CD4-positive, alpha-beta memory T cell (primary cell): ENCODE measurements at regions not wholly inside any gene's neighbourhood (a gene's known extent, or its start where the extent isn't known, plus 50 kb on each side); places are given as distances from the start of the nearest gene placed in this dataset.

Experiments
- CTCF ChIA-PET: fragments of 350-600 bp; sonication (Branson Sonifier 250); formaldehyde crosslinking; loops from one replicate; lab custom pipeline; 2021; ENCODE audit warnings: inconsistent platforms; ENCODE audit not compliant: partially characterized antibody; lab: Charles Lee
- POLR2A ChIA-PET: fragments of 350-600 bp; sonication (Branson Sonifier 250); formaldehyde crosslinking; loops from one replicate; lab custom pipeline; 2021; ENCODE audit not compliant: partially characterized antibody; lab: Charles Lee
- DNase-seq, 5 donors: peaks; one replicate each; pipeline versions ENCODE4 v3.0.0 to v3.0.0-alpha.2; 2020 to 2022; ENCODE audit warnings: mixed read lengths in 1 of 5
- H3K27ac ChIP-seq: one replicate; pipeline ENCODE4 v1.7.0; 2013; ENCODE audit warnings: low read depth, low read length
- H3K27me3 ChIP-seq: 2 replicates; pipeline ENCODE4 v1.7.0; 2013; ENCODE audit warnings: mild to moderate bottlenecking, low read length, moderate library complexity; ENCODE audit not compliant: insufficient read depth
- H3K36me3 ChIP-seq: 2 replicates; pipeline ENCODE4 v1.7.0; 2013; ENCODE audit warnings: mild to moderate bottlenecking, low read length, moderate library complexity; ENCODE audit not compliant: insufficient read depth
- H3K4me1 ChIP-seq: 2 replicates; pipeline ENCODE4 v1.7.0; 2013; ENCODE audit warnings: mild to moderate bottlenecking, low read length, moderate library complexity; ENCODE audit not compliant: insufficient read depth
- H3K4me3 ChIP-seq, 2 donors: one replicate each; pipeline ENCODE4 v1.7.0; 2013; ENCODE audit warnings: low read length in 2 of 2, mild to moderate bottlenecking in 1 of 2
- H3K9me3 ChIP-seq, 2 donors: one replicate each; pipeline ENCODE4 v1.7.0; 2013; ENCODE audit warnings: low read length in 2 of 2, control low read depth in 1 of 2; ENCODE audit not compliant: control insufficient read depth in 1 of 2
- H3K27ac Mint-ChIP-seq, 7 donors: one replicate each; pipeline ENCODE4 v1.8.0; 2020 to 2021; ENCODE audit warnings: mixed read lengths in 7 of 7, mild to moderate bottlenecking in 6 of 7, inconsistent platforms in 3 of 7, moderate library complexity in 3 of 7
- H3K27me3 Mint-ChIP-seq, 2 donors: one replicate each; pipeline ENCODE4 v1.8.0; 2020 to 2021; ENCODE audit warnings: mixed read lengths in 2 of 2
- H3K36me3 Mint-ChIP-seq, 2 donors: one replicate each; pipeline ENCODE4 v1.8.0; 2020 to 2021; ENCODE audit warnings: mixed read lengths in 2 of 2, inconsistent platforms in 1 of 2, mild to moderate bottlenecking in 1 of 2
- H3K4me1 Mint-ChIP-seq, 4 donors: one replicate each; pipeline ENCODE4 v1.8.0; 2020 to 2021; ENCODE audit warnings: mixed read lengths in 4 of 4, mild to moderate bottlenecking in 1 of 4
- H3K4me3 Mint-ChIP-seq, 8 donors: one replicate each; pipeline ENCODE4 v1.8.0; 2020 to 2021; ENCODE audit warnings: mixed read lengths in 8 of 8, mild to moderate bottlenecking in 7 of 8, moderate library complexity in 6 of 8, inconsistent platforms in 3 of 8
- H3K9me3 Mint-ChIP-seq, 8 donors: one replicate each; pipeline ENCODE4 v1.8.0; 2020 to 2021; ENCODE audit warnings: mixed read lengths in 8 of 8, mild to moderate bottlenecking in 5 of 8, inconsistent platforms in 3 of 8, moderate library complexity in 1 of 8
- intact Hi-C: fragments of 100-400 bp; cut with micrococcal nuclease; formaldehyde crosslinking; loops from one replicate; pipeline ENCODE4 v1.15.1; 2023

DNA sequence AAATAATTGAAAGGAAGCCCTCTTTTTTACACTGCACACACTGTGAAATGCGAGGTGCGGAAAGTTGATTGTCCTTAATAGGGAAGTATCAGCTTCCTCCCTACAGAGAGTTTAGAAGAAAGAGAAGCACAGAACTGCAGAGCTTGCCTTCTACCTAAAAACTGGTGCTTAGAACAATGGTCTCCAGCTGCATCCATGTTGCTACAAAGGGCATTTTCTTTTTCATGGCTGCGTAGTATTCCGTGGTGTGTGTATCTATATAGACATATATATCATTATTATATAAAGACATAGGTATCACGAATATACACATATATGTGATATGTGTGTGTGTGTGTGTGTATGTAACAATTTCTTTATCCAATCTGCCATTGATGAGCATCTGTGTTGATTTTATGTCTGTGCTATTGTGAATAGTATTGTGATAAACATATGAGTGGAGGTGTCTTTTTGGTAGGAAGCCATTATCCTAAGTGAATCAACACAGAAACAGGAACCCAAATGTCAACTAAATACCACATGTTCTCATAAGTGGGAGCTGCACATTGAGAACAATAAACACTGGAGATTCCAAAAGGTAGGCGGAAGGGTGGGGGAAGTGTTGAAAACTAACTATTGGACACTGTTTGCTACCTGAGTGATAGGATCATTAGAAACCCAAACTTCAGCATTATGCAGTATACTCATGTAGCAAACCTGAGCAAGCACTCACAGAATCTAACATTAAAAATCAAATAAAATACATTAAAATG, 290.0 kb upstream of the RUNX1 start:
- ChIA-PET POLR2A (no interaction called here), CTCF (no interaction called here)
- Mint-ChIP-seq H3K9me3 (peaks cover 0 to 3% (median 0%) of the 10 kb centered on the region in 8 donors), H3K4me3 (no peak overlapping the region), H3K36me3 (no peaks in the 10 kb centered on the region), H3K4me1 (peaks cover 10 to 16% (median 12%) of the 10 kb centered on the region in 4 donors), H3K27ac (no peak overlapping the region), H3K27me3 (peaks cover 0 to 3% of the 10 kb centered on the region in 2 donors)
- intact Hi-C loops, result no loop called here
- no peaks in the 10 kb centered on the region for H3K27me3 ChIP-seq
- H3K4me3 ChIP-seq, result no peak overlapping the region
- H3K4me1 ChIP-seq, result peaks cover 16% of the 10 kb centered on the region
- no peaks in the 10 kb centered on the region for H3K36me3 ChIP-seq
- H3K27ac ChIP-seq, result no peak overlapping the region
- no peaks in the 10 kb centered on the region for H3K9me3 ChIP-seq
- no peak for DNase-seq

DNA sequence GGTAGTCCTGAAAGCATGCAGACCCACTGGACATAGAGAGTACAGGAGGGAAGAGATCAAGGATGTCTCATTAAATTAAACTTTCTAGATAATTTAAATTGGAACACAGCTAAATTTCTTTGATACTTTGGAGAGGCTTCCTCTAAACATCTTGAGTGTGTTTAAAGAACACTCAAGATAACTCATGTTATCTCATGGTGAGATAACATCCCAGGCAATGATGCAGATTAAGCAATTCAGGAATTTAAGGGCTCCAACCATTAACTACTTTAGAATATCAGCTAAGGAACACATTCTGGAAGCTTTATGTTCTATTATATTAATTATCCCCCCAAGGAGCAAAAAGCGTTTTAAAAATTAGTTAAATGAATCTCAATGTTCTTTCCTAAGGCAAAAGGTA, 289.2 kb upstream of the RUNX1 start:
- Mint-ChIP-seq H3K36me3 (no peaks in the 10 kb centered on the region), H3K27me3 (peaks cover 0 to 3% of the 10 kb centered on the region in 2 donors), H3K9me3 (peaks cover 0 to 3% (median 0%) of the 10 kb centered on the region in 8 donors), H3K4me1 (peaks cover 8 to 11% (median 10%) of the 10 kb centered on the region in 4 donors), H3K27ac (no peak overlapping the region), H3K4me3 (no peak overlapping the region)
- no peak for DNase-seq
- H3K27me3 ChIP-seq, result no peaks in the 10 kb centered on the region
- ChIA-PET POLR2A (no interaction called here), CTCF (no interaction called here)
- intact Hi-C loops, result no loop called here
- H3K4me3 ChIP-seq, result no peak overlapping the region
- H3K9me3 ChIP-seq, result no peaks in the 10 kb centered on the region
- H3K36me3 ChIP-seq, result no peaks in the 10 kb centered on the region
- peaks cover 13% of the 10 kb centered on the region for H3K4me1 ChIP-seq
- H3K27ac ChIP-seq, result no peak overlapping the region

DNA sequence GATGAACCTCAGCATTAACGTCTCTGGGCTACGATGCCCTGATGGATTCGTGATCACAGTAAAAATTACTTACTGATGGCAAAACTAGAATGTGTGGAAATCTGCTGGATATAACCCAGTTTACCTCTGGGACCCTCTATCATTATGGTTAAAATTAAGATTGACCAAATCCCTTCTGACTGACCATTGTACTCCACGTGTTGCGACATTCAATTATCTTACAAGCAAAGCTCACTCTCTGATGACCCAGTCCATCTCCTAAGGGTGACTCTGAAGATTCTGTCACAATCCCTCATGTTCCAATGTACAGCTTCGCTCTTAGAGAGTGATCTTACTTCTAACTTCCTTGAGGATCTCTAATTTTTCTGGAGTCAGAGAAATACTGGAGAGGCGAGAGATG, 288.5 kb upstream of the RUNX1 start:
- H3K4me1 ChIP-seq, result peaks cover 6% of the 10 kb centered on the region
- no peak overlapping the region for H3K27ac ChIP-seq
- no peak overlapping the region for H3K27ac Mint-ChIP-seq
- H3K4me3 ChIP-seq, result no peak overlapping the region
- no peaks in the 10 kb centered on the region for H3K36me3 ChIP-seq
- H3K4me1 Mint-ChIP-seq, result peaks cover 3 to 4% (median 4%) of the 10 kb centered on the region in 4 donors
- no peaks in the 10 kb centered on the region for H3K36me3 Mint-ChIP-seq
- H3K4me3 Mint-ChIP-seq, result no peak overlapping the region
- H3K9me3 Mint-ChIP-seq, result peaks cover 0 to 3% (median 0%) of the 10 kb centered on the region in 8 donors
- peaks cover 0 to 3% of the 10 kb centered on the region in 2 donors for H3K27me3 Mint-ChIP-seq
- CTCF ChIA-PET, result no interaction called here
- POLR2A ChIA-PET, result no interaction called here
- intact Hi-C loops, result no loop called here
- no peaks in the 10 kb centered on the region for H3K9me3 ChIP-seq
- no peak for DNase-seq
- H3K27me3 ChIP-seq, result no peaks in the 10 kb centered on the region

DNA sequence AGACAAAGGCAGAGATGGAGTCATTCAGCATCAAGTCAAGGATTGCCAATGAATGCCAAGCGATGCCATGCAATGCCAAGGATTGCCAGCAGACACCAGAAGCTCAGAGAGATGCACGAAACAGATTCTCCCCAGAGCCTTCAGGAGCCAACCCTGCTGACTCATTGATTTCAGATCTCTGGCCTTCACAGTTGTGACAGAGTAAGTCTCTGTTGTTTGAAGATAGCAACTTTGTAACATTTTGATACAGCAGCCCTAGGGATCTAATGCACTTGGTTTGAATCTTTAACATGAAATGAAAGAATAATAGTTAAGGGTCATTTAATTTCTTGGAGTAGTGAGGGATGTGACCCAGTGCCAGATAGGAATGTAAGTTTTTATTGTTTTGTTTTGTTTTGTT, 287.4 kb upstream of the RUNX1 start:
- Mint-ChIP-seq H3K27me3 (peaks cover 0 to 3% of the 10 kb centered on the region in 2 donors), H3K27ac (no peak overlapping the region), H3K9me3 (peaks cover 0 to 3% (median 0%) of the 10 kb centered on the region in 8 donors), H3K4me3 (no peak overlapping the region), H3K36me3 (no peaks in the 10 kb centered on the region), H3K4me1 (no peaks in the 10 kb centered on the region)
- H3K27ac ChIP-seq, result no peak overlapping the region
- ChIA-PET CTCF (no interaction called here), POLR2A (no interaction called here)
- no peaks in the 10 kb centered on the region for H3K9me3 ChIP-seq
- intact Hi-C loops, result no loop called here
- no peak overlapping the region for H3K4me3 ChIP-seq
- DNase-seq, result no peak
- no peaks in the 10 kb centered on the region for H3K27me3 ChIP-seq
- H3K4me1 ChIP-seq, result no peaks in the 10 kb centered on the region
- H3K36me3 ChIP-seq, result no peaks in the 10 kb centered on the region

DNA sequence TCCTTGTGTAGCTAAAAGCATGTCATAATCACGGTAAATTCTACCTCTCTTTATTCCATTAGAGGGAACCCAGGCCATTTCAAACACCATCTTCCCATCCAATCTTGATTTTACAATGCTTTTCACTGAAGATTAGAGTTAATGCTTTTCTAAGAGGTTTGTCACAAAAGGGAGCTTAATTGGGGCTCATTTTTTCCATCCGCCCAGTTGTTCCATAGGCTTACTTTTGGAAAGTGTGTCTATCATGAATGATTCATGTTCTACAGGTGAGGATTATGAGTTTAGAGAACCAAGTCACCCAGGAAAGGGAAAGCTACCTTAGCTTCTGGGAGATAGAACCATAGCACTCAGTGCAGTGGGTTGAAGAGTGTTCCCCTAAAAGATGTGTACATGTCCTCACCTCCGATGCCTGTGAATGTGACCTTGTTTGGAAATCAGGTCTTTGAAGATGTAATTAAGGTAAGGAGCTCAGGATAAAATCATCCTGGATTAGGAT, 286.9 kb upstream of the RUNX1 start:
- Mint-ChIP-seq H3K4me3 (no peak overlapping the region), H3K9me3 (peaks cover 0 to 3% (median 2%) of the 10 kb centered on the region in 8 donors), H3K27ac (no peak overlapping the region), H3K36me3 (no peaks in the 10 kb centered on the region), H3K27me3 (peaks cover 0 to 3% of the 10 kb centered on the region in 2 donors), H3K4me1 (no peaks in the 10 kb centered on the region)
- H3K36me3 ChIP-seq, result no peaks in the 10 kb centered on the region
- H3K27ac ChIP-seq, result no peak overlapping the region
- POLR2A ChIA-PET, result no interaction called here
- intact Hi-C loops, result no loop called here
- no peaks in the 10 kb centered on the region for H3K4me1 ChIP-seq
- no peak overlapping the region for H3K4me3 ChIP-seq
- DNase-seq, result no peak
- CTCF ChIA-PET, result no interaction called here
- H3K27me3 ChIP-seq, result no peaks in the 10 kb centered on the region
- H3K9me3 ChIP-seq, result no peaks in the 10 kb centered on the region

DNA sequence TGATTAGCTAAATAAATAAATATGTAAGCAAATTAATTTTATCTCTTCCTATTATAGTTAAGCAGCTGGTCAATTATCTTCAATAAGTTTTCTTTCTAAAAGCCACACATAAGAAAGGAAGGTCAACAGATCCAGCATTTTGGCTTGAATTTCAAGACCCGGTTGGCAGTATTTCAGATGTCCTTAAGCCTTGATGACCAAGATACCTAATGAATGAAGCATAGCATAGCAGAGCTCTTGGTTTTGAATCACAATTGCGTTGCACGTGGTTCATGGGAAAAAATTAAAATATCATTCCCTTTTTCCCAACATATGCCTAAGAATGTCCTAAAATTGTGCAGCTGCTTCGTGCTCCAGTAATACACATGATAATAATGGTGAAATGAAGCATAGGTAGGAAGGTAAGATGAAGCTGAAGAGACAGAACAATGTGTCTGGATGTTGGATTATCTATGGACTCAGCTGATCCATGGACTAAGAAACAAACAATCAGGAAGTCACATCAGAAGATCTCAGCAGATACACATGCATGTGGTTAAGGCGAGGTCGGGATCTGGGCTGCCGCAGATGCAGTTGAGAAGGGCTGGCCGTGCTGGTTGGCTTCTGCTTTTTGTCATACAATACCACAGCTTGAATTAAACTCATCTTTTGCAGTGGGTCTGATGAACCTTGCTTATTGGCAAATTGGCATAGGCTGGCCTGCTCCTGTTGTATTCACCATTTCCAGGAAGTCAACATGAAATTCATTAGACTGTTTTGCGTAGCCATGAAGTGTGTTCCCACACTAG, 284.9 kb upstream of the RUNX1 start:
- POLR2A ChIA-PET, result no interaction called here
- DNase-seq, result no peak
- Mint-ChIP-seq H3K27ac (no peak overlapping the region), H3K4me3 (no peak overlapping the region), H3K4me1 (no peaks in the 10 kb centered on the region), H3K36me3 (no peaks in the 10 kb centered on the region), H3K27me3 (peaks cover 0 to 3% of the 10 kb centered on the region in 2 donors), H3K9me3 (peaks cover 0 to 3% (median 2%) of the 10 kb centered on the region in 8 donors)
- no peak overlapping the region for H3K4me3 ChIP-seq
- H3K9me3 ChIP-seq, result no peaks in the 10 kb centered on the region
- CTCF ChIA-PET, result no interaction called here
- intact Hi-C loops, result no loop called here
- H3K36me3 ChIP-seq, result no peaks in the 10 kb centered on the region
- no peaks in the 10 kb centered on the region for H3K4me1 ChIP-seq
- no peaks in the 10 kb centered on the region for H3K27me3 ChIP-seq
- no peak overlapping the region for H3K27ac ChIP-seq

DNA sequence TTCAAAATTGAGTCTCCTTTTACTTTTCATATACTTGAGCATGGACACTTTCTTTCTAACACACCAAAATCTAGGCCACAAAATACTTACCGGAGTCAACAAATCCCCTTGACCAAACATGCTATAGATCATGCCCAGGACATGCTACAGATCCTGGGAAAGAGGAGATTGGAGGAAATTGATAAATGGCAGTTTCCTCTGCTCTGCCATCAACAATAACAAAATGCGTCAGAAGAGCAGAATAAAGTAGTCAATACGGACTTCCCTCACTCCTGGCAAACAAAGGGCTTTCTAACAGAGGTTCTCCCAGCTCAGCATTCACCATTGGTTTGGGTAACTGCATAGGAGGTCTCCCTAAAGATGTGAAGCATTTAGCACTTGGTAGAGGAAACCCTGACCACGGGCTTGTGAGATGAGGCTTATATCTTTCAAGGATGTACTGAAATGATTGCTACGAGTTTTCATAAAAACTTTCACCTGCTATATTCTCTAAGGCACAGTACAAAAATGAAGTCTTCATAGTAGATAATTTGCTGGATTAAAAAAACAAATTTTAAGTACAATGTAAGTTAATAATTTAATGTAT, 283.8 kb upstream of the RUNX1 start:
- Mint-ChIP-seq H3K4me3 (no peak overlapping the region), H3K4me1 (no peaks in the 10 kb centered on the region), H3K36me3 (no peaks in the 10 kb centered on the region), H3K9me3 (peaks cover 0 to 3% (median 1%) of the 10 kb centered on the region in 8 donors), H3K27ac (no peak overlapping the region), H3K27me3 (peaks cover 0 to 2% of the 10 kb centered on the region in 2 donors)
- Histone ChIP-seq H3K27me3 (no peaks in the 10 kb centered on the region), H3K9me3 (no peaks in the 10 kb centered on the region), H3K36me3 (no peaks in the 10 kb centered on the region), H3K27ac (no peak overlapping the region), H3K4me3 (no peak overlapping the region), H3K4me1 (no peaks in the 10 kb centered on the region)
- intact Hi-C loops, result no loop called here
- POLR2A ChIA-PET, result no interaction called here
- no peak for DNase-seq
- CTCF ChIA-PET, result no interaction called here
